CD4-positive, alpha-beta T cell treated with Interleukin-21 for 1 hour (primary cell): ENCODE measurements at regions not wholly inside any gene's neighbourhood (a gene's known extent, or its start where the extent isn't known, plus 50 kb on each side); places are given as distances from the start of the nearest gene placed in this dataset.

ENCODE experiments used
- DNase-seq: peaks from one replicate; pipeline ENCODE4 v3.0.0-alpha.2; 2020

DNA sequence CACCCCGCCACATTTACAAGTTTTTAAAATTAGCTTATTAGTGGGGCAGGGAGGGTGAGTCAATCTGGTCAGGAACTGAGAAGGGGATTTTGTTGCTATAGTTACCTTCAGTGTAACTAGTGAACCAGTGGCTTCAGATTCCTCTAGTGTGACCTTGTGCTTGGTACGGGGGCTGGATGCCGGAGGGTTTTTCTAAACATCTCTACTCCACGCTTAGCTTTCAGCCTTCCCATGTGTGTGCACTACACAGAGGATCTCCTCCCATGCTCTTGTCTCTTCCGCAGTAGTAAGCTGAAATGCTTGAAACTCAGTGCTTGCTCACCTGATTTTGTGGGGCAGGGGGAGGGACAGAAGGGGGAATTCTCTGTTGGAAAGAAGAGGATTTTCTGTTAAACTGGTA, 67.9 kb upstream of the AKAP13 start:
- DNase-seq: peak; percentile 9

DNA sequence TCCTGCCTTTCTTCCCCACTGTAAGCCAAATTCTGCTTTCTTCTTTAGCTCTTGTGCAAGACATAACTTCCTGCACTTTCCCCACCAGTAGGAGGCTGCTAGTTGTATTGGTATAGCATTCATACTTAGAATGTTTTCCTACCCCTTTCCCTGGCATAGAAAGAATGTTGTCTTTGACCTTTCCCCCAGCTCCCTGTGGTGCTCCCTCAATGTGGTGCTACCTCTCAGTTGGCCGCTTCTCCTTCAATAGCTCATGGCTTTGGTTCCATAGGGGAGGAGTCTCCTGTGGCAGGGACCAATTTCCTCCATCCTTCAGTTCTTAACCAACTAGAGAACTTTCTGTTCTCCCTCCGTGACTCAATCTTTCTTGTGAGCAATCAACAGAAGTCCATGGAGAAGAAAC, 67.5 kb upstream of the AKAP13 start:
- DNase-seq: no peak

- no peak for DNase-seq
Measured at GRCh38 chr15:85313339-85313738, 67.1 kb upstream of the AKAP13 start.

DNA sequence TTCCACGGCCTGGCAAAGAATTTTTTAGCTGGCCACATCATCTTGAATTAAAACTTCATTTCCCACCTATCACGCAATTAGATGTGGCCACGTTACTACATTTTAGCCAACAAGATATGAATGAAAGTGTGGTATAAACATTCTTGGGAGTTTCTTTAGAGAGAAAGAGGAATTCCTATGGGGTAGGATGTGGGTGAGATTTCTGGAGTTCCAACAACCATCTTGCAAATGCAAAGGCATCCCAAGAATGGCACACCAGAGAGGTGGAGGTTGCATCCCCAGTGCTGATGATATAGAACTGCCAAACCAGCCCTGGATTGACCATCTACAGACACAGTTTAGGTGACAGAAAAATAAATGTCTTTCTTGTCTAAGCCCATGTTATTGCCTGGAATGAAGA, 66.3 kb upstream of the AKAP13 start:
- no peak for DNase-seq

DNA sequence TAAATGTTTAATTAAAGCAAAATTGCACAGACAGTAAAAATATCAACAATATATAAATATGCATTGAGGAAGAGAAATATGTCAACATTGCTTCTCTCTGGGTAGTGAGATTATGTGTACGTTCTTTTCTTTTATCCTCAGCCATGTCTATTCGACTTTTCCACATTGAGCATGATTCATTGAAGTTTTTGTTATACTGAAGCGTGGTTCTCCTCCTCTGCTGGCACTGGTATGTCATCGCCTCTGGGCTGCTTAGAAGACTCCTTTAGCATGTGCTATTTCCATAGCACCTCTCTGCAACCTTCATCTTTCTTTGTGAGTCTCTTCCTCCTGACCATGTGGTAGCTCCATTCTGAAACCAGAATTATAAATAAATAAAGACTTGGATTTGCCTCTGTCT, 65.8 kb upstream of the AKAP13 start:
- DNase-seq: no peak

DNA sequence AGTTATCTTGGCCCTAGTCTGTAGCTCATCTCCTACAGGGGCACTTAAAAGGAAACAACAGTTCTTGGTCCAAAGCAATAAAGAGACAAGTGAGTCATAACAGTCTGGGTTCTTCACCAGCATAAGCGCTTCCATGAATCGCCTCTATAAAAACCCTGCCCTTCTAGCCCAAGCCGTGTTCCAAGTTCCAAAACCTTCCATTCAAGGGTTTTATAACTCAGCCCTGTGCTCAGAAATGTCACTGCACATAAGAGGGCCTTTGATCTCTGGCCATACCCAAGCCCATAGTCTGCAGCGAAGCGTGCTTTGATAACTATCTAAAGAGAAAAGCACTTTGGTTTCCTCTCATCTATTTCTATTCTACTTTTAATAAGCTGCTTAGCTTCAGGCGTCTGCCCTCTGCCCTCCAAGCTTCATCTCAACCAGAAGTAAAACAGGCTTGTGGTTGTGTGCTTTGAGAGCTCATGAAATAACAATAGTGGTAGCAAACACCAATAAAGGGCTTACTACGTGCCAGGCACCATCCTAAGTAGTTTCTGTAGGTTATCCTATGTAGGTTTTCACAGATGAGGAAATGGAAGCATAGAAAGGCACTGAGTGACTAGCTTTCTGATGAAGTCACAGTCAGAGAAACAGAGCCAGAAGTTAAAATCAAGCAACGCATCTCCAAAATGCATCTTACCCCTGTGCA, 64.0 kb upstream of the AKAP13 start:
- peak; percentile 38 for DNase-seq

- peak; percentile 13 for DNase-seq
Measured at GRCh38 chr15:85318048-85318731, 62.2 kb upstream of the AKAP13 start.

- DNase-seq: no peak
Measured at GRCh38 chr15:85318732-85319076, 61.7 kb upstream of the AKAP13 start.

DNA sequence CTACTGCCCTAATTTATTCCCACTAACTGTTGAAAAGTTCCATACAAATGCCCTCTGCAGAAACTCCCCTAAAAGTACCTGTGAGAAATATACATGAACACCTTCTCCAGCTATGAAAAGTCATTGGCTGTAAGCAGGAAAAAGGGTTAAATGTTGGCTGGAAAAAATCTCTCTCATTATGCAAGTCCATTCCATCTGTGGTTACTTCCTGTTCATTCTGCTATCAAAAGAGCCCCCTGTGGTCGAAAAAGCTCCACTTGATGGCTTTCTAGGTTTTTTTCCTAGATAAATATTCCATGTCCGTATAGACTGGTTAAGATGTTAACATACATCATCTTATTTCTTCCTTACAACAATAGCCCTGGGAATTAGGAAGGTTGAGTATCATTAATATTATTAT, 56.2 kb upstream of the AKAP13 start:
- DNase-seq: no peak

DNA sequence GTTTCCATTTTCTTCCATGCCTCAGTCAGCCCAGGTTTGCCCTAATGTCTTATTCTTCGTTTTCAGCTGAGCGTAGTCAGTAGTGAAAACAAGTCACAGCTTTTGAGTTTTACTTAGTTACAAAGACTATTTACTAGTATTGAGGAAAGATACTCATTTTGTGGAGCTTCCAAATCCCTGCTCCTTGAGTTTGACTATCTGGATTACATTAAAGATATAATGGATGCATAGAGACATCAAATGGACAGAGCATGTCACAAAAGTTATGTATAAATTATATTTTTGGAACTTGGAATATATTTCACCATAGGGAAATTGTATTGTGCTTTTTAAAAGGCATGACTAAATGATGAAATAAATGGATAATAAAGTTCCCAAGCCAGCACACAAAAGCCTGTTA, 54.6 kb upstream of the AKAP13 start:
- no peak for DNase-seq

GRCh38 chr15:85326291-85326690, 54.1 kb upstream of the AKAP13 start:
- no peak for DNase-seq

DNA sequence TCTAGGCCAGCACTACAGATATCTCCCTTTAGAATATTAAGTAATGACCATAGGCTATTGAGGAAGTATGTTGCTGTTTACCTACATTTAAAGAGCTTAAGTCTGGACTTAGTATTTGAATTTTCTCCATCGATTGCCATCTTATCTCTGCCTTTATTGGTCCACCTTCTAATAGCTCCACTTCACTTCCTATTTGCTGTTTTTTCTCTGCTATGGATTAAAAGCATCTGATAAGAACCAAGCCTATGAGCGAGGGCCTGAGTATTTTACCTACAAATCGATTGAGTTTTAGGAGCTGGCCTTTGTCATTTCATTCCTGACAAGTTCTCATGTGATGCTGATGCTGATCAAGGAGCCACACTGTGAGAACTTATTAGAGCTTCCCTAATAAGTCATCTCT, 52.6 kb upstream of the AKAP13 start:
- no peak for DNase-seq

GRCh38 chr15:85329561-85330422, 50.6 kb upstream of the AKAP13 start:
- DNase-seq: peak; percentile 53
